GM19043 (cell line): ENCODE measurements at regions not wholly inside any gene's neighbourhood (a gene's known extent, or its start where the extent isn't known, plus 50 kb on each side); places are given as distances from the start of the nearest gene placed in this dataset.

ENCODE experiments used
- ATAC-seq: cut with Tn5 transposase; IDR thresholded peaks from one replicate; pipeline ENCODE4 v1.9.1; 2021; ENCODE audit warnings: low read depth; ENCODE audit not compliant: unreplicated experiment

GRCh38 chr15:93417156-93417555, 328.1 kb upstream of the RGMA start:
- no peak for ATAC-seq

DNA sequence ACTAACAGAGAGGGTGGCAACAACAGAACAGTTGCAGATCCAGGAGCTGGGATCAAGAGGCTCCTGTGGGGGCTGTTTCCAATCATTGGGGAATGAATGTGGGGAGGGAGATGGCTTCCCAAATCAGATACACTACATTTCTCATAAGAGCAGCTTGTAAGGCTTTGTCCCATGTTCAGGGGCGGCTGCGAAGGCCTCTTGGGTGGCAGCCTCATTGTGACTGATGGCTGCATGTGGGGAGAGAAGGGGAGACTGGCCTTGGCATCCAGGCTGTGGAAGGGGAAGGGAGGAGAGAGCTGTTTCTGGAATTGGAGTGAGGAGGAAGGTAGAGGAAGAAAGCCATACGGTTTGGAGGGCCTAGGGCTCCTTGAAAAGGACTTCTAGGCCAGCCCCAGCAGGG, 326.6 kb upstream of the RGMA start:
- ATAC-seq, result no peak

DNA sequence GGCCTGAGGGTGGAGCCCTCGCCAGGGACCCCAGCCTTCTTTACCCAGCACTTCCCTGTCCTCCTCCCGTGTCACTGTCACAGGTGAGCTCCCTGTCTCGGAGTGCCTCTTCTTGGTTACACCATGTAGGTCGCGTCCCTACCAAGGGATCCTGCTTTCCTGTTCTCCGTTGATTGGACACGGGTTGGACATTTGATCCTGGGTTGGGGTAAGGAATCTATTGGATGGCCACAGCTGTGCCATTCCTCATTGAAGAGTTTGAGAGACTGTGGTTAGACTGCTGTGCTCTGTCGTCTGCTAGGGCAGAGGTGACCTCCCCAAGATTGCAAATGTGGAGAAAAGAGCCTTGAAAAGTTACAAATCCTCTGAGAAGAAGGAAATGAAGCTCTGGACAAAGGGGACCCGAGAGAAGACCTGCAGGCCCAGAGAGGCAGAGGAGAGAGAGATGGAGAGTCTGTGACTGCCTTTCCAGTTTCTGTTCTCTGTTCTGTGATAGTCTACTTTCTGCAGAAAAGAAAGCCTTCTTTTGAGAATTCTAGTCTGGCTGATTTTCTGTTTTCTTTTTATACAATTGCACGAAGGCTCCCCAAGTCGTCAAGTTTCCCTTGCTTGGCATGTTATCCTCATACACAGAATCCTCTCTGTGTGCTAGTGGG, 325.7 kb upstream of the RGMA start:
- no peak for ATAC-seq

DNA sequence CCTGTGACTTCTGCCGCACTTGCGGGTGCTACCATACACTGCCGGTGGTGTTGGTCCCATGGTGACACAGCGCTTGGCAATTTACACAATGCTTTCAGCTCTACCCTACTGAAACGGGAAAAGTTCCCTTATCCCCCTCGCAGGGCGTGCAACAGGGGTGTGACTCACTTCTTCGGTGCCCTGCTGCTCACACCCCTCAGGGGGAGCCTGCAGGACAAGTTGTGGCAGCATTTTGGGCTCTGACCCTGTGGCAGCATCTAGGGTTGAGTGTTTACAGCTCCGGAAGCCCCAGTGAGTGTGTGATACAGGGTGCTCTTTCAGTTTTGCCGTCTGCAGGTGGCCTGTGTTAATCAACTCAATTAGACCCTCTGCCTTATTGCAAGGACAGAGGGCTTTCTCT, 324.7 kb upstream of the RGMA start:
- ATAC-seq, result no peak

GRCh38 chr15:93399121-93399520, 310.1 kb upstream of the RGMA start:
- no peak for ATAC-seq

GRCh38 chr15:93389211-93389610, 300.2 kb upstream of the RGMA start:
- no peak for ATAC-seq

DNA sequence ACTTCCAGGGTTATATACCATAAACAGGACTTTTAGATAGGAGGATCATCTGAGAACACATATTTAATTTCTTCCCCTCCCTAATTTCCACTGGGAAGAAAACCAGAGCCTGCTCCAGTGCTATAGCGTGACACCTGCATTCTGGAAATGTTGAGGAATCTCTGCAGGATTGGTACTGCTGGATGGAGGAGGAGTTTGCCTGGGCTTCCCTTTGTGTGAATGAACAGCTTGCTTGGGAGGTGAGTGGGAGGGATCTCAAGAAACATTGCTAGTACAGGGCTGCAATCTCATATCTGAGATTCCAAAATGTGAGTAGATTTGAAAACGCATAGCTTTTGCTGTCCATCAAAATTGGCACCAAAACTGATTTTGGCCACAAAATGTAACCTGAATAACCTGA, 295.9 kb upstream of the RGMA start:
- no peak for ATAC-seq

- ATAC-seq, result no peak
Measured at GRCh38 chr15:93382200-93382820, 293.3 kb upstream of the RGMA start.

DNA sequence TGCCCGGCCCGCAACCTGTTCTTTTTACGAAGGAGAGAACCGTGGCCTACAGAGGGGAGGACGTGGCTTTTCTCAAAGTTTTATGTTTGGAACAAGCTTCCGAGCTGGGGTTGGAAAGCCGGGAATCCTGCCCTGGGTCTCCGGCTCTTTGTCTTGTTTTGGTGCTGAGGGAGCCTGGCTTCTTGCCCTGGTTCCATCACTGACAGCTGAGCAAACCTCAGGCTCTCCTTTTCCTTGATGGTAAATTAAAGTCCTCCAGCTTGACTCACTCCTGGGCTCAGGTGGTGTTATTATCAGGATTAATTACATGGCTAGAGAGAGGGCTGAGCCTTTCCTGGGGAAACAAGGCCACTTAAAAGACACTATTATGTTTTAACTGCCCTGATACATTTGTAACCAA, 289.5 kb upstream of the RGMA start:
- no peak for ATAC-seq

DNA sequence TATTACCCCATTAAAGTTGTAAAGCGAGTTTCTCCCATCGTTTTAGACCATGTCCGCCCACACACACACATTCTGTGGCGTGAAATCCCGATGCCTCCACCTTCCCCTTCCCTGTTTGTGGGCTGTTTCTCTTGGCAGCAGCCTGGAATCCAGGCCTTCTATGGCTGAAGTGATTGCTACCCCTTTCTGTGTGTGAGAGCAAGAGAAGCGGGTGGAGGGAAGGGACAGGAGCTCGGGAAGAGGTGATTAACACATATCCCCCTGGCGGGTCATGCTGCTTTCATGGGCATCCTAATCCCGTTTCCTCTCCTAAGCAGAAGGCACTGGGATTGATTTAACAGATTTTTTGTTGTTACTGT, 283.8 kb upstream of the RGMA start:
- ATAC-seq, result no peak

DNA sequence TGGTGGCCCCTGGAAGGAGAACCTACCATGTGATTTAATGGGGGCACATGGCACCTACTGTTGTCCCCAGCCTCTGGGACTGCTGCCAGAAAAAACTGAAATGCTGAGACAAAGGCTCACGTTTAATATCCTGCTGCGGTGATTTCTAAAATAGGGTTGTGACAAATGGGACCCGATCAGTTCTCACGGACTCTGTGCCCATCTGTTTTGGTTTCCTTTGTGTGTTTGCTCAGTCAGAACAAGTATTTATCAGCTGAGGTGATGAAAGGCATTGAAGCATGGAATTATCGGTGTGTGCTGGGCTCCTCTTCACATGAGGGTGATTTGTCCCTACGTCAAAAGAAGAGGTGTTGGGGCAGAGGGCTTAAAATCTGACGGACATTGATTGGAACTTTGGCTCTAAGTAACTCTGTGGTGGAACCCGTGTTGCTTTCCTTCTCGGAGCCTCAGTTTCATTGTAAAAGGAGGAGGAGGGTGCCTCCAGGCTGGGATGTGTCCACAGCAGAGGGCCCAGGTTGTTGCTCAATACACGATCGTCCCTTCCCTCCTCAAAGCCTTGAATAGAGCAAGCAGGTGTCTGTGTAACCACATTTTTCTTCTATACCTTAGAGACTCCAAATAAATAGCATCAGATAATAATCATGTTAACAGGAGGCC, 283.3 kb upstream of the RGMA start:
- no peak for ATAC-seq

DNA sequence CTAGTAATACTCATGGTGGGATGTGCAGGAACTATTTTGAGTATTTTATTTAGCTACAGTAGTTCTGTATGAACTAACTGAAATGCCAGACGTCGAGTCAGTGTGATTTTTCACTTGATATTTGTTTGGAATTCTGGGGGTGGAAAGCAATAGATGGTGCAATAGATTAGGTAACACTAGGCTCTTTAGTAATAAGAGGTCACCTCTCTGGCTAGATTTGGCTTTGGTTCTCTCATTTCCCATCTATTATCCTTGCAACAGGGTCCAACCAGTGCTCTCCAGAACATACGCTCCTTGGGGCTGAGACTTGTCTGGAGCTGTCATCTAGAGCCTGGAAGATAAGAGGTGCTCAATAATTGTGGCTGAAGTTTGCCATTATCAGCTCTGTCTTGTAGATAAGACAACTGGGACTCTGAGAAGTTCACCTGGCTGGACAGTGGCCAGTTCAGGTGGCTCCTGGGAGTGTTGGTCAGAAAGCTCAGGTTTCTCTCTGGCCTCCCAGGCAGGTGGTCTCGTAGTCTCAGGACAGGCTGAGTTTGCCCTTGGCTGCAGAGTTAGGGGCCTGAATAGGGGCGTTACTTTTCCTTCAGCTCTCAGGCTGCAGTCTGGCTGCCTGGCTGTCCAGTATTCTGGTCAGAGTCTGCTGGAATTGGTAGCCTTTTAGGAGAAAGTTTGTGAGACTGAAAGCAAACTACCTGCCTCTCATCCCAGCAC, 277.5 kb upstream of the RGMA start:
- ATAC-seq, result no peak

GRCh38 chr15:93362821-93363220, 273.8 kb upstream of the RGMA start:
- ATAC-seq, result no peak

DNA sequence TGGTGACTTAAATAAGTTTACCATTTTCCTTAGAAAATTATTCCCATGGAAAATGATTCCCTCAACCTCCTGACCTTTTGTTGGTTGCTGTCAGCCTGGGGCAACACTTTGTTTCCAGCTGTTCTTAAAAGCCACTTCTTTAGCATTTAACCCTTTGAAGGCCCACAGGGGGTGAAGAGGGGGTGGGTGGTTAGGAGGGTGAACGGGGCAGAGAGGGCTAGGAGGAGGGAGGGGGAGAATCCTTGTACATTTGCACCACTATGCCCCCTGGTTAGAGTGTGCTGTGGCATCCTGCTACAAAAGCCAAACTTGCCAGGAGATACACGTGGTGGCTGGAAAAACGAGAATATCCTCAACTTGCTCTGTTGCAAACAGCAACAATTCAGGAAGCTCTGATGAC, 273.2 kb upstream of the RGMA start:
- no peak for ATAC-seq

- no peak for ATAC-seq
Measured at GRCh38 chr15:93361703-93362102, 272.7 kb upstream of the RGMA start.

GRCh38 chr15:93360976-93361375, 272.0 kb upstream of the RGMA start:
- no peak for ATAC-seq

DNA sequence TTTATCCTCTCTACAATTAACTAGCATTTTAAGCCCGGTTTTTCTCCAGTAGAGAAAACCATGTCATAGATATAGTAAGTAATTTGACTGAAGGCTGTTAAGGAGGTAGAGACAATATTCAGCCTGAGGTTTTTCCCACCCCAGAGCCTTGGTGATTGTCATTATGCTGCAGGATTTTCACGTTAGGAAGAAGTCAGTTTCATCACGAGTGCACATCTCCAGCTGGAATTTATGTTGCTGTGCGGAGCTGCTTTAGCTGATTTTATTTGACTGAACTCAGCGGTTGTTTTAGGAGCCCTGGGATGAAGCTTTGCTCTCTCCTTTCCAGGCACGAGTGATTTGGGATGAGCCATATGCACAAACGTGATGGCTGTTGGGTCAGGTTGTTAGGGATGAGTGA, 271.3 kb upstream of the RGMA start:
- ATAC-seq, result no peak

DNA sequence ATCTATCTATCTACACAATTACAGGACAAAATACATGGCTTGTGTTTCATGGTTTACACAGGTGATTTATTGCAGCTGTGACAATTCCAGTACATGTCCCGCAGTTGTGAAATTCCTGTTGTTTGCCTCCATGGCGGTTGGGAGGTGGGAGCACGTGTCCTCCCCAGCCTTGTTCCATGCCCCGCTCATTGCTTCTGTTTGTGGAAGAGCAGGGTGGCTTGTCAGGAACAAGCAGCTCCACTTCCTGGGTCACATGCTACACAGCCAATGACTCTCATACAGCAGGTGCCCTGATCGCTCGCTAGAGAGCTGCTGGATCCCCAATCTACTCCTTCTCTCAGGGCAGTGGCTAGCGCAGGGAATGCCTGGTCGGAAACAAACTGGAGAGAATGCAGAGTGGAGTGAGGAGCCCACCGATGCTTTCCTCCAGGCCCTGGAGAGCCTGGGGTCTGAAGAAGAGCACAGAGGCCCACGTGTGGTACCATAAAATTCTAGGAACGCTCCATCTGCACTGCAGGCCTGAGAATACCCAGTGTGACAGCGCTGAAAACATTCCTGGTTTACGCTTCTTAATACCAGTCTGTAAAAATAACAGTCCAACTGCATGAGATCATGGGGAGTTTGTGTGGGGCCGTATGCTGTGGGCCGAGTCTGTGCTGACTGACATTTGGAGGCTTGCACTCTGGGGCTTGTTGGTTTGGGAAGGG, 270.6 kb upstream of the RGMA start:
- no peak for ATAC-seq

- ATAC-seq, result no peak
Measured at GRCh38 chr15:93359060-93359408, 270.0 kb upstream of the RGMA start.

DNA sequence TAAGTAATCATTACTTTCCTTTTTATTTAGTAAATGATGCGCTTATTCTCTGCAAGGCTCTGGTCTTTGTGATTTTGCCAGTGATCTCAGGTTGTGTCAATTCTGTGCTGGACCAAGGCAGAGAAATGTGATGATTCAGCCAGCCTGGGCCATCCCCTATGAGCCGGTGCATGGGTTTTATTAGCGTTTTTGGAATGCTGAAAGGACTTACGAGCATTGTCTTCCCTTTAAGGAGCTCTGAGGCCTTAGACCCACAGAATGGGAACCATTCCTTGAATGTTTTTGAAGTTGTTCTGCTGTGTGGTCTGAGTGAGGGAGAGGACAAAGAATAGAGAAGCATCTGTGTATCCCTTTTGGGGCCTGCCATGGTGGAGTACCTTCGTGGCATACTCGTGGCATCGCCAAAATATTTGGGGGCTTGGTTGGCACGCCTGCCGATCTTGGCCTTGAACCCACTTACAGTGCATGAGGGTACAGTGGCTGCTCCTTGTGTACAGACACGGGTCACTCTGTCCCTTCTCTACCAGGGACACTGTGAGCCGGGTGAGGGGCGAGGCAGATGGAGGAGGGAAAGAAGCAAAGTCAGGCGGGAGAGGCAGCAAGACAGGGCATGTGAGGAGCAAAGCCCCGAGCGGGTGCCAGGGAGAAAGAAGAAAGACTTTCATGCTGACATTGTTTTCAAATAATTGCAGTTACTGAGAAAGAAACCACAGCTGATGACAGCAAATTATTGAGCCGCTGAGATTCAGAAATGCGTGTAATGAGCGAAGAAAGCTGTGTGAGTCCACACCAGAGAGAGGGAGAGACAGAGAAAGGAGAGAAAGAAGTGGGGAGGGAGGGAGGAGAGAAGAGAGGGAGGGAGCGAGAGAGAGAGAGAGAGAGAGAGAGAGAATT, 269.4 kb upstream of the RGMA start:
- ATAC-seq, result no peak
